WTC11 (cell line): ENCODE measurements at regions not wholly inside any gene's neighbourhood (a gene's known extent, or its start where the extent isn't known, plus 50 kb on each side); places are given as distances from the start of the nearest gene placed in this dataset.

Experiments used
- ARID4B ChIP-seq: sonication (generic); formaldehyde crosslinking; IDR thresholded peaks from 2 replicates; pipeline ENCODE4 v1.8.0; 2023; ENCODE audit warnings: missing genetic modification reagents, mild to moderate bottlenecking, borderline replicate concordance
- CREB1 ChIP-seq: sonication (generic); formaldehyde crosslinking; IDR thresholded peaks from 2 replicates; pipeline ENCODE4 v1.8.0; 2023; ENCODE audit warnings: mild to moderate bottlenecking, missing genetic modification reagents
- CTCF ChIP-seq: fragments of 200-600 bp; IDR thresholded peaks from 2 replicates; pipeline ENCODE4 v1.8.0; 2022; ENCODE audit warnings: antibody characterized with exemption
- E2F5 ChIP-seq: sonication (generic); formaldehyde crosslinking; IDR thresholded peaks from 2 replicates; pipeline ENCODE4 v1.8.1; 2022; ENCODE audit warnings: mild to moderate bottlenecking, moderate library complexity, missing genetic modification reagents
- FOXJ3 ChIP-seq: sonication (generic); formaldehyde crosslinking; IDR thresholded peaks from 2 replicates; pipeline ENCODE4 v1.9.0; 2021; ENCODE audit warnings: missing genetic modification reagents, mild to moderate bottlenecking, borderline replicate concordance
- FOXP4 ChIP-seq: sonication (generic); formaldehyde crosslinking; IDR thresholded peaks from 2 replicates; pipeline ENCODE4 v1.8.0; 2022; ENCODE audit warnings: mild to moderate bottlenecking, missing genetic modification reagents
- IRF2 ChIP-seq: sonication (generic); formaldehyde crosslinking; IDR thresholded peaks from 2 replicates; pipeline ENCODE4 v1.8.0; 2022; ENCODE audit warnings: low read depth, missing genetic modification reagents, borderline replicate concordance
- KAT7 ChIP-seq: sonication (generic); formaldehyde crosslinking; IDR thresholded peaks from 2 replicates; pipeline ENCODE4 v1.8.1; 2023; ENCODE audit warnings: missing genetic modification reagents, mild to moderate bottlenecking, borderline replicate concordance
- MAX ChIP-seq: sonication (generic); formaldehyde crosslinking; IDR thresholded peaks from 2 replicates; pipeline ENCODE4 v1.8.0; 2022; ENCODE audit warnings: mild to moderate bottlenecking, missing genetic modification reagents
- NR2C2 ChIP-seq: sonication (generic); formaldehyde crosslinking; IDR thresholded peaks from 2 replicates; pipeline ENCODE4 v1.8.0; 2022; ENCODE audit warnings: mild to moderate bottlenecking, missing genetic modification reagents
- SMAD3 ChIP-seq: sonication (generic); formaldehyde crosslinking; IDR thresholded peaks from 2 replicates; pipeline ENCODE4 v1.8.0; 2022; ENCODE audit warnings: missing genetic modification reagents, mild to moderate bottlenecking, borderline replicate concordance
- SP1 ChIP-seq: sonication (generic); formaldehyde crosslinking; conservative IDR thresholded peaks from 2 replicates; pipeline ENCODE4 v1.8.1; 2022; ENCODE audit warnings: missing genetic modification reagents

- TF ChIP-seq FOXJ3 (CRISPR knock-in tag): no peak
- no peak for TF ChIP-seq CTCF
- TF ChIP-seq E2F5: no peak
- TF ChIP-seq NR2C2 (CRISPR knock-in tag): no peak
- no peak for TF ChIP-seq SMAD3
- no peak for TF ChIP-seq ARID4B (CRISPR knock-in tag)
- TF ChIP-seq IRF2 (CRISPR knock-in tag): no peak
- TF ChIP-seq SP1 (CRISPR knock-in tag): no peak
- TF ChIP-seq KAT7: no peak
- TF ChIP-seq FOXP4 (CRISPR knock-in tag): no peak
- no peak for TF ChIP-seq MAX
- no peak for TF ChIP-seq CREB1 (CRISPR knock-in tag)
These were observed 171.7 kb downstream of the SLIT2 start for GRCh38 chr4:20423420-20423819.
